K562 (cell line): ENCODE measurements at regions not wholly inside any gene's neighbourhood (a gene's known extent, or its start where the extent isn't known, plus 50 kb on each side); places are given as distances from the start of the nearest gene placed in this dataset.

Experiments used
- ATAC-seq: fragments of 200-7000 bp; cut with Tn5 transposase; 3 replicates; pipeline ENCODE4 v1.9.1; 2020; ENCODE audit warnings: moderate library complexity
- BruUV-seq: library from RNA; stranded (reverse); fragments of 400-500 nt; replicated peaks from 2 replicates; lab custom pipeline; 2021; lab: Mats Ljungman, UMichigan
- CTCF ChIA-PET: fragments of 300-600 bp; formaldehyde crosslinking; extraction: SDS; loops from one replicate; lab custom pipeline; 2021; ENCODE audit warnings: low intra/inter-chr PET ratio; lab: Yijun Ruan, JAX
- POLR2A ChIA-PET: fragments of 300-600, 350-650 bp; sonication (Branson Sonifier 250); formaldehyde crosslinking; extraction: SDS; loops from one replicate; lab custom pipeline; 2021; ENCODE audit warnings: antibody characterized with exemption, inconsistent platforms; lab: Yijun Ruan, JAX
- DNase-seq, 4 experiments: peaks; one replicate each; pipeline versions ENCODE4 v3.0.0 to v3.0.0-alpha.2; 2011 to 2018; ENCODE audit warnings: low spot score in 3 of 4, mixed read lengths in 3 of 4; ENCODE audit errors: extremely low read depth in 1 of 4
- FAIRE-seq: peaks from 2 replicates; lab custom pipeline; 2011; peaks lifted over from hg19 to GRCh38; lab: Jason Lieb, UNC
- H2AFZ ChIP-seq: 2 replicates; pipeline ENCODE4 v1.6.0; 2011; ENCODE audit warnings: low read depth, low read length, control low read depth, inconsistent platforms
- H3K27ac ChIP-seq: fragments of 200-600 bp; 3 replicates; pipeline ENCODE4 v1.8.0; 2011; ENCODE audit warnings: low read depth, mild to moderate bottlenecking, control low read depth, inconsistent platforms, low read length, moderate library complexity, mixed read lengths; ENCODE audit errors: extremely low read depth
- H3K27me3 ChIP-seq, 2 experiments: fragments of 300-600 bp in 1 of 2; 2 replicates in 1 of 2; 3 replicates in 1 of 2; pipeline versions ENCODE4 v1.6.0 to v1.8.0; 2011; ENCODE audit warnings: inconsistent platforms in 2 of 2, low read length in 2 of 2, mild to moderate bottlenecking in 1 of 2, mixed read lengths in 1 of 2, moderate library complexity in 1 of 2; ENCODE audit not compliant: control insufficient read depth in 2 of 2, insufficient read depth in 2 of 2
- H3K36me3 ChIP-seq: fragments of 300-600 bp; 3 replicates; pipeline ENCODE4 v1.8.0; 2011; ENCODE audit warnings: mild to moderate bottlenecking, low read length, inconsistent platforms; ENCODE audit not compliant: control insufficient read depth, insufficient read depth
- H3K4me1 ChIP-seq, 2 experiments: fragments of 200-600 bp in 1 of 2; replicated peaks in 1 of 2; 2 replicates in 1 of 2; 3 replicates in 1 of 2; pipeline versions ENCODE4 v1.5.1 to v1.8.0; 2011; ENCODE audit warnings: inconsistent platforms in 2 of 2, low read length in 2 of 2, mild to moderate bottlenecking in 1 of 2, mixed read lengths in 1 of 2, moderate library complexity in 1 of 2; ENCODE audit not compliant: control insufficient read depth in 2 of 2, insufficient read depth in 2 of 2
- H3K4me2 ChIP-seq: 2 replicates; pipeline ENCODE4 v1.6.1; 2011; ENCODE audit warnings: low read length, control low read depth, inconsistent platforms, mixed read lengths; ENCODE audit not compliant: insufficient read depth
- H3K4me3 ChIP-seq: fragments of 200-600 bp; sonication (generic), shearing (Covaris generic); 2 replicates; pipeline ENCODE4 v1.5.1; 2016; ENCODE audit warnings: control low read depth, inconsistent platforms
- H3K79me2 ChIP-seq: fragments of 200-600 bp; 3 replicates; pipeline ENCODE4 v1.8.0; 2011; ENCODE audit warnings: low read length, inconsistent platforms; ENCODE audit not compliant: control insufficient read depth, insufficient read depth
- H3K9ac ChIP-seq, 2 experiments: 2 replicates each; pipeline versions ENCODE4 v1.6.0 to v1.6.1; 2011; ENCODE audit warnings: low read depth in 2 of 2, low read length in 2 of 2, control low read depth in 1 of 2, inconsistent platforms in 1 of 2, mild to moderate bottlenecking in 1 of 2, mixed read lengths in 1 of 2; ENCODE audit not compliant: insufficient read depth in 1 of 2
- H3K9me1 ChIP-seq: one replicate; pipeline ENCODE4 v1.6.0; 2011; ENCODE audit warnings: inconsistent platforms, mild to moderate bottlenecking, low read length, moderate library complexity; ENCODE audit not compliant: control insufficient read depth, insufficient read depth
- H3K9me3 ChIP-seq: replicated peaks from 2 replicates; pipeline ENCODE4 v1.5.1; 2011; ENCODE audit warnings: low read depth, low read length, inconsistent platforms; ENCODE audit not compliant: control insufficient read depth, insufficient read depth
- H4K20me1 ChIP-seq: replicated peaks from 2 replicates; pipeline ENCODE4 v1.6.1; 2011; ENCODE audit warnings: low read length, inconsistent platforms, mixed read lengths; ENCODE audit not compliant: control insufficient read depth, insufficient read depth
- BDP1 ChIP-seq: IDR thresholded peaks from 3 replicates; pipeline ENCODE4 v1.6.1; 2011; ENCODE audit not compliant: insufficient read length, insufficient read depth
- CEBPG ChIP-seq, 3 experiments: fragments of 200-800 bp in 1 of 3; sonication (Bioruptor generic) in 1 of 3; sonication (generic) in 1 of 3; formaldehyde crosslinking in 1 of 3; IDR thresholded peaks in 2 of 3; conservative IDR thresholded peaks in 1 of 3; 2 replicates each; pipeline versions ENCODE4 v1.6.1 to v1.8.0; 2016 to 2022; ENCODE audit warnings: missing compliant biosample characterization in 2 of 3, missing genetic modification characterization in 2 of 3, mild to moderate bottlenecking in 1 of 3, missing genetic modification reagents in 1 of 3
- IRF9 ChIP-seq: fragments of 450-650 bp; IDR thresholded peaks from 2 replicates; pipeline ENCODE4 v1.6.1; 2016; ENCODE audit warnings: missing biosample characterization, missing genetic modification characterization
- SOX6 ChIP-seq: fragments of 450-650 bp; IDR thresholded peaks from 2 replicates; pipeline ENCODE4 v1.6.1; 2014; ENCODE audit warnings: mild to moderate bottlenecking
- TRIM24 ChIP-seq, 2 experiments: fragments of 450-650 bp; IDR thresholded peaks; 2 replicates each; pipeline ENCODE4 v1.6.1; 2016
- ZNF121 ChIP-seq: sonication (generic); formaldehyde crosslinking; conservative IDR thresholded peaks from 2 replicates; pipeline ENCODE4 v1.8.0; 2022; ENCODE audit warnings: missing genetic modification reagents
- WGBS: fragments of 100-300 bp; shearing (Covaris generic); methylation state at CpG from one replicate; pipeline ENCODE4 v1.1.6; 2016; ENCODE audit warnings: low coverage, mixed read lengths; ENCODE audit not compliant: insufficient coverage; ENCODE audit errors: missing lambda C conversion rate; 5-methylcytosine and 5-hydroxymethylcytosine counted together
- in situ Hi-C: fragments of 300-500 bp; cut with MboI; formaldehyde crosslinking; loops from 4 replicates; pipeline ENCODE4 v1.15.0; 2018; ENCODE audit warnings: inconsistent platforms, mixed read lengths
- intact Hi-C: fragments of 100-400 bp; cut with micrococcal nuclease; formaldehyde crosslinking; loops from 2 replicates; pipeline ENCODE4 v1.14.2; 2022
- TF ChIP-seq, protein P1 (sequence below), 2 experiments: fragments of 450-650 bp in 1 of 2; sonication (generic) in 1 of 2; formaldehyde crosslinking in 1 of 2; IDR thresholded peaks in 1 of 2; conservative IDR thresholded peaks in 1 of 2; 2 replicates each; pipeline versions ENCODE4 v1.6.1 to v1.8.1; 2016 to 2023; ENCODE audit warnings: mild to moderate bottlenecking in 2 of 2, moderate library complexity in 2 of 2, inconsistent platforms in 1 of 2, missing genetic modification reagents in 1 of 2
- TF ChIP-seq, protein P2 (sequence below): fragments of 450-650 bp; formaldehyde crosslinking; IDR thresholded peaks from 2 replicates; pipeline ENCODE4 v1.4.0; 2022; ENCODE audit warnings: mild to moderate bottlenecking, moderate library complexity

DNA sequence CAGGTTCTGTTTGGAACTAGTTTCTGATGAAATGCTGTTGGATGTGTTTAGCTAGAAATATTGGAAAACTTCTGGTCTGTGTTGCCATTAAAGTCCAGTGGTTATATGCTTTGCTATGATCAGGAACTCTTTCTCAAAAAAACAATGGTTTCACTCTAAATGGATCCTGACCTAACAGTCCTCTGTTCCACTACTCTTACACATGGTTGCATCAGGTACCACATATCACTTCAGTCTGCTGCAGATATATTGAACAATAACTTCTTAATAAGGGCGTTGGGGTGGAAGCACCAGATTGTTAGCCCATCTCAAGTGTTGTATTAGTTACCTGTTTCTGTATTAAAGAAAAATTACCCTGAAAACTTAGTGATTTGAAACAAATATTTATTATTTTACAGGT lies 676.6 kb upstream of the GCFC2 start:
- CTCF ChIA-PET, result no interaction called here
- no peaks in the 10 kb centered on the region for H3K9me1 ChIP-seq
- H3K27me3 ChIP-seq, result no peaks in the 10 kb centered on the region
- in situ Hi-C loops, result no loop called here
- H3K9me3 ChIP-seq, result no peaks in the 10 kb centered on the region
- H4K20me1 ChIP-seq, result no peaks in the 10 kb centered on the region
- H3K79me2 ChIP-seq, result no peaks in the 10 kb centered on the region
- H3K4me2 ChIP-seq, result no peak overlapping the region
- no peak for ATAC-seq
- intact Hi-C loops, result no loop called here
- POLR2A ChIA-PET, result no interaction called here
- BruUV-seq, result no TSS peak
- no peaks in the 10 kb centered on the region for H3K4me1 ChIP-seq
- FAIRE-seq, result no peak
- H3K36me3 ChIP-seq, result no peaks in the 10 kb centered on the region
- H3K4me3 ChIP-seq, result no peak overlapping the region
- no peak for DNase-seq
- no peak overlapping the region for H3K9ac ChIP-seq
- no peak overlapping the region for H2AFZ ChIP-seq
- WGBS, result 0% methylated on average over 1 of the region's 1 CpG
- H3K27ac ChIP-seq, result no peak overlapping the region
- TF ChIP-seq SOX6, result 0 out of 2 replicates have a peak, but pooled peaks have one; percentile 19
- no peak for TF ChIP-seq ZNF121 (CRISPR knock-in tag)
- peak in 1 of 2 experiments; percentile 63; a peak in 1 of 4 replicates for TF ChIP-seq TRIM24 (IDR thresholded peaks at IDR 0.05)
- TF ChIP-seq IRF9 (tag), result 0 out of 2 replicates have a peak, but pooled peaks have one; percentile 17
- TF ChIP-seq CEBPG (CRISPR knock-in tag; IDR thresholded peaks at IDR 0.05), result no peak
- peak in 1 of 2 experiments; percentile 88; a peak in 2 of 4 replicates for TF ChIP-seq CEBPG (tag; conservative IDR thresholded peaks at IDR 0.05 in 1 of 2, IDR thresholded peaks at IDR 0.05 in 1 of 2)
- TF ChIP-seq BDP1, result no peak
- TF ChIP-seq, protein P1, sequence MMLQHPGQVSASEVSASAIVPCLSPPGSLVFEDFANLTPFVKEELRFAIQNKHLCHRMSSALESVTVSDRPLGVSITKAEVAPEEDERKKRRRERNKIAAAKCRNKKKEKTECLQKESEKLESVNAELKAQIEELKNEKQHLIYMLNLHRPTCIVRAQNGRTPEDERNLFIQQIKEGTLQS (IDR thresholded peaks at IDR 0.05), result peak; percentile 21; the same call in 1 of the 2 replicates
- TF ChIP-seq, protein P1 (CRISPR knock-in tag; conservative IDR thresholded peaks at IDR 0.05), result no peak
- TF ChIP-seq, protein P2, sequence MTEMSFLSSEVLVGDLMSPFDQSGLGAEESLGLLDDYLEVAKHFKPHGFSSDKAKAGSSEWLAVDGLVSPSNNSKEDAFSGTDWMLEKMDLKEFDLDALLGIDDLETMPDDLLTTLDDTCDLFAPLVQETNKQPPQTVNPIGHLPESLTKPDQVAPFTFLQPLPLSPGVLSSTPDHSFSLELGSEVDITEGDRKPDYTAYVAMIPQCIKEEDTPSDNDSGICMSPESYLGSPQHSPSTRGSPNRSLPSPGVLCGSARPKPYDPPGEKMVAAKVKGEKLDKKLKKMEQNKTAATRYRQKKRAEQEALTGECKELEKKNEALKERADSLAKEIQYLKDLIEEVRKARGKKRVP (CRISPR knock-in tag), result peak; percentile 78
